ENCODE measurements at regions not wholly inside any gene's neighbourhood (a gene's known extent, or its start where the extent isn't known, plus 50 kb on each side); places are given as distances from the start of the nearest gene placed in this dataset.

DNA sequence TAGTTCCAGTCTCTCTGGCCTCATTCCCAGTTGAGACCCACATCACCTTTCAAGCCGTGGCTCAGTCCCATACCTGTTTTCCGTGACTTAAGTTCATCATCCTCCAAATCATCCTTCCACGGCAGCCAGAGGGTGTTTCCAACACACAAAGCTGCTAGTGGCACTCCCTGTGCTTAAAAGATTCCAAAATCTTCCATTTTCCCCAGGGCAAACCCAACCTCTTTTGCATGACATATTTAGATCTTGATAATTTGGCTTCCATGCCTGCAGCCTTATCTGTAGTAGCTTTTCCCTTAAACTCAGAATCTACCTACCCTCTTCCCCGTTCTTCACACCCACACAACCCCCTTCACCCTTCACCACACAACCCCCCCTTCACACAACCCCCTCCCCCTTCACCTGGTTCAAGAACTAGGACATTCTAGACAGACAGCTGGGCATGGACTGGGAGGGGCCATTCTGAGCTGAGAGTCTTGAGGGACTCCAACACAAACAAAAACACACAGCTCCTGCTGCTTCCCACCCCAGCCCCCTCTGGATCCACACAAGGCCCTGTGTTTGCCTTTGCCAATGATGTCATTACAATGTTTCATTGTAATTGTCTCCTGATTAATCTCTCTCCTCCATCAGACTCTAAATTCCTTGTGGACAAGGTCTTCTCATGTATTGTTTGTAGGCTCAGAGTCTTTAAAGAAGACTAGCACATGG, 268.2 kb downstream of the SH3GL2 start:
- no peak for DNase-seq
- intact Hi-C loops (cut with DNase I), result no loop called here

DNA sequence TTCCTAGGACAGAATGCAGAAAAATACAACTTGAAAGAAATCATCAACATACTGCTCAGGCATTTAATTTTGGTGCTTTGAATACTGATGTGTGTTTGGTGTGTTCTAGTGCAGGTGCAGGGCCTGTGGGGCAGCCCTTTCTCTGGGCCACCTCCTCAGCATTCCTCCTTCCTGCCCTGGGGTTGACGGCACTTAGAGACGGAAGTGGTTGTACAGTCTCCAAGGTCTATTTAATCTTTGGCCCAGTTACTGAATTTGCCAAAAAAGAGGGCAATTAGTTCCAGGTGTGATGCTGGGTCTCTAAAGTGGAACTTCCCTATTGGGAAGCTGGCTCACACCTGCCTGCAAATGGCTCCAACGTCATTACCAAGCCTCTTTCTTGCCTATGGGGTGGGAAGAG, 269.0 kb downstream of the SH3GL2 start:
- DNase-seq, result no peak
- intact Hi-C loops (cut with DNase I), result no loop called here

DNA sequence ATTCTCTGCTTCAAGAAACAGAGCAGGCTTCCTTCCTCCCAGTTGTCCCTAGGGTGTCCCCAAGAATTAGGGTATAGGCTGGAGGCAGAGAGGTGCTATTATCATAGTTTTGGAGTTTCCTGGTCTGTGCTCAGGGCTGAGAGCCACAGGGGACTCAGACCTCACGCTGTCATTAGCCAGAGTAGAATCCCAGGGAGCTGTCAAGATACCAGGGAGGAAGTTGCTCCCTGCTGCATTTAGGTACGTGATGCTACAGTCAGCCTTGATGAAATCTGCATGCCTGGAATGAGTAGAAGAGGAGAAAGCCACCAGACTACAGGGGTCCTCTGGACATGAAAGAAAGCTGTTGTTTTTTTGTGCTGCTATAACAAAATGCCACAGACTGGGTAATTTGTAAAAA, 273.2 kb downstream of the SH3GL2 start:
- intact Hi-C loops (cut with DNase I), result no loop called here
- no peak for DNase-seq

DNA sequence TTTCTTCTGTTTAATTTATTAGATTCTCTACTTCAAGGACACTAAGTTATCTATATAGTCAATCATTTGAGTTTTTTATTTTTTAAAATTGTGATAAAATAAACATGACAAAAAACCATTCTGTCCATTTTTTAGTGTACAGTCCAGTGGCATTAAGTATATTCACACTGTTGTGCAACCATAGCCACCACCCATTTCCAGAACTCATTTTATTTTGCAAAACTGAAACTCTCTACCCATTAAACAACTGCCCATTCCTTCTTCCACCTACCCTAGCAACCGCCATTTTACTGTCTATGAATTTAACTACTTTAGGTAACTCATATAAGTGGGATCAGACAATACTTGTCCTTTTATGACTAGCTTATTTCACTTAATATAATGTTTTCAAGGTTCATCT, 275.6 kb downstream of the SH3GL2 start:
- intact Hi-C loops (cut with DNase I), result no loop called here
- DNase-seq, result no peak

DNA sequence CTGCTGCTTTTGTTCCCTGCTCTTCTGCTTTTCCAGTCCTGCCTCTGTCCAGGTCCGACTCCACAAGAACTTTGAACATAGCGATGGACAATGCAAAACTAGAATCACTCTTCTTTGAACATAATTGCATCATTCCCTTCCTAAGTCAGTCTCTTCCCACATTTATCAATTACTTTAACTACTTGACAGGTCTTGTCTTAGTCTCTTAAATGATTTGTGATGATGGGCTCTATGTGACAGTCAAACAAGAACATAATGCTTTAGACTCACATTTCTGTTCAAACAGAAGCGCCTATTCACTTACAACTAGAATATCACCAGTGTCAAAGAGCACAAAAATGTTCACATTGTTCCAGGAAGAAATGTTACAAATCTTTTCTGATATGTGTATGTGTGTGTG, 278.1 kb downstream of the SH3GL2 start:
- intact Hi-C loops (cut with DNase I), result no loop called here

DNA sequence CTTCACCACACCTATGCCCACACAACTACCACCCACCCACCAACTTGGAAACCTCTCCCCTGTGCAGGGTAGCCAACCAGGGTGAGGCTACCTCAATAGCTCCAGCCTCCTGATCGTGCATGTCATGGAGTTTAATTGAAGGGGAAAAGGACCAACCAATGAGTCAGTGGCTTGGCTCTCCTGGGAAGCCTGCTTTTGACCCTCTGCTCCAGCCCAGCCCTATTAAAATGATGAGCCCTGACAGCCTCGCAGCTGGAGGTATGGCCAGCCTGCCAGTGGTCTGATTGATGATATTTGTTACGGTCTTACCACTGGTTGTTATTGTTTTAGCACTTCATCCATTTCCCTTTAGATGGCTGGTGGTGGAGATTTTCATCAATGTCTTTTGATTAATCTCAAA, 280.4 kb downstream of the SH3GL2 start:
- intact Hi-C loops (cut with DNase I), result no loop called here
- no peak for DNase-seq

More for the DNA sequence above, 278.1 kb downstream of the SH3GL2 start:
- DNase-seq, result no peak

DNA sequence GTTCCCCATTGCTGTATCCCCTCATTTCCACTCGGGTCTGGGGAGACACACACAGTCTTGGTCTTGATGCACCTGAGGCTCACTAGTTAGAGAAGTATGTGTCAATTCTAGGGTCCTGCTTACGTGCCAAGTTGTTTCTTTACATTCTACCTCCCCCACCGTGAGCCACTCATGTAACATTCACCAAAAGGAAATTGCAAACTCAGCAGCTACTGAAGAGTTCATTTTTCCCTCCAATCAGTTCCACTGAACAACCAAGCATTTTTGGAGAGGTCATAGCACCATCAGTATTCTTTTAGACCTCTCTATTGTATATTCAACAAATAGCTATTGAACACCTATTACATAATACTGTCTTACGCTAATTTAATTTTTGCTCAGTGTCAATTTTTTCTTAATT, 281.1 kb downstream of the SH3GL2 start:
- no peak for DNase-seq
- intact Hi-C loops (cut with DNase I), result no loop called here

DNA sequence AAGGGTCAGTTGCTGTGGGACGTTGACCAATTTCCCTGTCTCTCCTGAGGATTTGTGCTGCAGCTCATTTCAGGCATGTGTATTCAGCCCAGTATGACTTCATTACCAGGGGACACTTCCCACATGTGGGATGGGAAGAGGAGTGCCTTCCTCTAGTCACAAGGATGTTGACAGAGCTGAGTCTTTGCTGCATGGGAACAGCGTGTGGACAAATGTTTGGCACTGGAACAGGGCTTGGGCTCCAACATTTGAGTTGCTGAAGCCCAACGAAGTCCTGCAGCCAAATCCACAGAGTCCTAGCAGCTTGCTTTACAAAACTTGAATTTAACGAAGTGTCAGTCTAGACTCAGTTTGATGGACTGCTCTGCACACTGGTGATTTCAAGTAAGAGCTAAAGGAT, 283.2 kb downstream of the SH3GL2 start:
- no peak for DNase-seq
- intact Hi-C loops (cut with DNase I), result no loop called here

DNA sequence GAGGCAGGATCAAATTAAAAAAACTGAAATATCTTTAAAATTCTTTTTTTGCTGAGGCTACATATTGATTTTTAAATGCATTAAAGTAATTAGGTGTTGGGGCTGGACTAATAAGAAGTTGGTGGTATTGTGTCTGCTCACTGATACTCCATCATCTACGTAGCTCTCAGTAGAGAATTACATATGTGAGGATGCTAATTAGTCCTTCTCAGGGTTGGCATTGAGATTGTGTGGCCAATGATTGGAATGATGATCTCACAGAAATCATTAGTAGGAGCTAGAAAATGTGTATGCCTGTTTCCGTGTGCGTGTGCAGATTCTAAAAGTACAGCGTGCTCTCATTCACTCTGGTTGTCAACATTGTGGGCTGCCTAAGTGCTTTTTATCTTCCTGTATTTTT, 283.8 kb downstream of the SH3GL2 start:
- intact Hi-C loops (cut with DNase I), result no loop called here
- no peak for DNase-seq

DNA sequence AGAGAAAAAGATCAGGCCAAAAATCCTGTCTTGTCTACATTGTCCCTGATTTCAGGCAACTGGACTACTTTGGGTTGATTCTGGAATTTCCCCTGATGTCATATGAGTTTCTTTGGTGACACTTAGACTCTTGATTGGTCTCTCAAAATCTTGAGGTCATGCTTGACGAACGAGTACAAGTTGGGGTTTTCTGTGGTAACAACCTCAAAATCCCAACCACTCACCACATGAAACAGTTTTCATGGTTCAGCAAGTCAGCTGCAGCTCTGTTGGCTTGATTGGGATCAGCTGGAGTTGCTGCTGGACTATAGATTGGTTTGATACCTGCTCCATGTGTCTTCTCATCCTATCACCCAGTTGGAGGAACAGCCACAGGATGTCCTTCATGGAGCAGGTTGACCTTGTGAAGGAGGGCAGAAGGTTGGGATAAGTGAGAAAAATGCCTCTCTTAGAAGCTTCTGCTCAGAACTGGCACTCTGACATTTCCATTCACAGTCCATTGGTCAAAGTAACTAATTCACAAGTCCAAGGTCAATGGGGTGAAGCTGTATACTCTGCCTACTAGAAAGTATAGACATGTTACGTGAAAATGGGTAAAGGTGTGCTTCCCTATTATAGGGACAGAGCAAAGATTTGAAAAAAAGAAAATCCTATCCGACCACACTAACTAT, 284.5 kb downstream of the SH3GL2 start:
- intact Hi-C loops (cut with DNase I), result no loop called here
- DNase-seq, result no peak

DNA sequence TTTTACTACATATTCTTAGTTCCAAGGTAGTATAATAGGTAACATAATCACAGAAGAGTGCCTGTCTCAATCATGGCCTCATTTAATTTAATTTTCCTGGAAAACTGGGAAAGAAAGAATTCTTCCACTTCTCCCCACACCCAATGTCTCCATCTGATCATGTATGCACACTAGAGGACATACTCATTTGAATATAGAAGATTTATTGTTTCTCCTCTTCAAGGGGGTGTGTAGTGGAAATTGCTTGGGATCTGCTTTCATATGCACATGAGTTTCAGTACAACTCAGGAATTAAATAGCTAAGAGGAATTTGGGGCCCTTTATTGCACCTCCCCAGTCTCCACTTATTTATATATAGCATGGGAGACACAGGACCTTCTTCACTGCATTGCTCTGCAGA, 285.1 kb downstream of the SH3GL2 start:
- intact Hi-C loops (cut with DNase I), result no loop called here
- no peak for DNase-seq

DNA sequence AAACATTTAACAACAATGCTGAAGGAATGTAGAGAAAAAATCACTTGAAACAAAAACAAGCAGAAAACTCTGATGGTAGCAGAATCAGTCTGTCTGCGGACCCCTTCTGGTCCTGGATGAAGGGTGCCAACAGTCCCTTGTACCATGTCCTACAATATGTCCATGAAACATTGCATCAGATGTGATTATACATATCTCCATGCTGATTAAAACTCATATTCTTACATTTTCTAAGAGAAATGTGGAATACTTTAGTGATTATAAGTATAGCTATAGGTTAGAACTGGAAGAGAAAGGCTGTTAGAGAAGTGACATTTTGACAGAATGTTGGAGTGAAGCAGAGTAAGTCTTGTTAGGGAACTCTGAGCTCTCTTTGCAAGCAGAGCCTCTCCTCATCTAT, 286.1 kb downstream of the SH3GL2 start:
- intact Hi-C loops (cut with DNase I), result no loop called here
- no peak for DNase-seq

DNA sequence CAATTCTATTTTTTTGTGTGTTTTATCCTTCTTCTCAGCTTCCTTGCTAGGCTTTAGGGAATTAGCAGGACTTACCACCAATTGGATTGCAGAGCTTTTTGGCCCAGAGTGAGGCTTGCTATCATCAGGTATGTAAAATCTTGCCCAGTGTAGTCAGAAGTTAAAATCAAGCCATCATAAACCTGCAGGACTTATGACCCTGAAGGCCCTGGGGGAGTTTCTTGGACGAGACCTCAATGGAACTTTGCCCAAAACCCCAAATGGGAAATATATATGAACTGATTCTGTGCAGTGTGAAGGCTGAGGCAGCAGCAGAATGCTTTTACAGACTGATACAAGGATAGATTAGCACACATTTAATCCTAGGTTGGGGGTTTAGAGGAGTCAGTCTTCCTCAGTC, 287.0 kb downstream of the SH3GL2 start:
- DNase-seq, result no peak
- intact Hi-C loops (cut with DNase I), result no loop called here

DNA sequence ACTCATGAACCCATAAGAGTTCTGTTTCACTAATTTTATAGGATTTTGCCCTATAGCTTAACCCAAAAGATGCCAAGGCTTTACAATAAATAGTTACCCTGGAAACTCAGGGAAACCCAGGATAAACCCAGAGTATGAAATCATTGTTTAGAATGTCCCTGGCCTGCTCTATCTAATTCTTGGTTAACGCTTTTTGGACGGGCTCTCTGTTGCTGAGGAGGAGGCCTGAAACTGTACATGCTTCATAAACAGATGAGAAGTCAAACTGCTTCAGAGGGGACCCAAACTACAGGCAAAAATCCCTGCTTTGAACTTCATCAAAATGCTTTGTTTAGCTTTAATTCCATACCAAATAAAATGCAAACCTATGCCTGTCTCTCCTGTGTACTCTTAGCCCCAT, 291.9 kb downstream of the SH3GL2 start:
- intact Hi-C loops (cut with DNase I), result no loop called here
- no peak for DNase-seq

DNA sequence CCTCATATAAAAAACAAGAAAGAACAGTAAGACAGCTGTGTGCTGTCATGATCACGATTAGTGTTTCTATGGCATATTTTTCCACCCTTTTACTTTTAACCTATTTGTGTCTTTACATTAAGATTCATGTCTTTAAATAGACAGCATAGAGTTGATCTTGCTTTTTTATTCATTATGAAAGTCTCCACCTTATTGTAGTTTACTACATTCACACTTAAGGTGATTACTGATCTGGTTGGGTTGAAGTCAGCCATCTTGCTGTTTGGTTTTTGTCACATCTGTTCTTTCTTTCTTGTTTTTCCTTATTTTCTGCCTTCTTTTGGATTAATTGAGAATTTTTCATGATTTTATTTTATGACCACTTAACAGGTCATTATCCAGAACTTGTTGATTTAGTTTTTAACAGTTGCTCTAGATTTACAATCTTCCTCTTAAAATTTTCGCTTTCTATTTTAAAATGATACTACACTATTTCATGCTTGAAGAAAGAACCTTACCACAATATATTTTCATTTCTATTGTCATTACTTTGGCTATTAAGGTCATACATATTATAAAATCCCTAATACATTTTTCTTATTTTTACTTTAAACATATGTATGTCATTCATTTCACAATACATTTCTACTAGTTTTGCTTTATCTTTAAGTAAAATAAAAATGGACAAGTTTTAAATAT, 292.5 kb downstream of the SH3GL2 start:
- intact Hi-C loops (cut with DNase I), result no loop called here
- no peak for DNase-seq

DNA sequence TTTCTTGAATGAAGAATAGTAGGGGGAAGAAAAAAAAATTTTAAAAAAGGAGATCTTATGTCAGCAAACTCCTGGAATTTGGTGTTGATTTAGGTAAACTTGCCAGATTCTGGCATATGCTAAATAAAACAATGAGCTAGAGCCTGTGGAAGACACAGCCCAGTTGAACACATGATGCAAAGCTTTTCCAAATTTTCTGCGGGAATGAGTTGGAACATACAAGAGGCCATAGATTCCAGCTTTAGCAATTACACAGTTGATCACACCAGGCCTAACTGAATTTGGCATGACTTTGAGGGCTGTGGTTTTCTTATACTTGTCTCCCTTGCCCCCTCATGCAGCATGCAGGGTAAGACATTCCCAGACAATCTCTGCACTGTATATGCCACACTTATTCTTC, 297.0 kb downstream of the SH3GL2 start:
- intact Hi-C loops (cut with DNase I), result no loop called here
- DNase-seq, result no peak

DNA sequence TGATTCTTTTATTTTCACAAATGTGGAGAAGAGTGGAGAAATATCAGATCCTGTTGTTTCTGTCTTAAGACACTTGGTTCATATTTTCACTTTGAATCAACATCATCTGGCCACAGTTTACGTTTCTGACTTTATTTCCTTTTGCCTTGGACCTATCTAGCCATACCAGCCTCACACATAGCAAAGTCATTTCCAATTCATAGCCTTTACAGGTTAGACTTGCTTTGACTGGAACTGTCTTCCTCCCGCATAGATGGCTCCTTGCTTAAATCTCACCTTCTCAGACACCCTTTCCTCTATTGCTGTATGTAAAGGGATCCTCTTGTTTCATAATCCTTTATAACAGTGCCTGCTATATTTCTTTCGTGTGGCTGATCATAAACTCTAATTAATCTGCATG, 297.8 kb downstream of the SH3GL2 start:
- DNase-seq, result no peak
- intact Hi-C loops (cut with DNase I), result no loop called here

DNA sequence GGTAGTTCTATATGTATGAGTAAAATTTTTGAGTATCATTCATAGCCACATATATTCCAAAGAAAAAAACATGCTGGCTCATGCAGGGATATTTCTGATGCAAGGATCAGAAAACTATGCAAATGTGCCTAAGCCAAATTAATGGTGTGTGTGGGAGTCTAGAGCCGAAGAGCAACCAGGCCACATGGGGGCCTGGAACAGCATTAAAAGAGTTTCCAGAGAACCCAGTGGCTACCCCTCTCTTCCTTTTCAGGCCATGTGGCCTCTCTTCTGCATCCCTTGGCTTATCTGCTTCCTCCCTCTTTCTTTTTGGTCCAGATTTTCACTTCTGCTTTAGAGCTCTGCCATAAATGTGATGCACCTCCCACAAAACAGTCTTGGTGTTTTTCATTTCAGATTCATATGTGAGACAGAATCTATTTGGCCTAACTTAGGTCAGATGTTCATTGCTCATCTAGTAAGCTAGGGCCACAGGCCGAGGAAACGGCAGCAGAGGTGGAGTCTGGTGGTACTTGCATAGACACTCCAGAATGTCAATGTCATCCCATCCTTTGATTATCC, 300.0 kb downstream of the SH3GL2 start:
- intact Hi-C loops (cut with DNase I), result no loop called here
- no peak for DNase-seq

DNA sequence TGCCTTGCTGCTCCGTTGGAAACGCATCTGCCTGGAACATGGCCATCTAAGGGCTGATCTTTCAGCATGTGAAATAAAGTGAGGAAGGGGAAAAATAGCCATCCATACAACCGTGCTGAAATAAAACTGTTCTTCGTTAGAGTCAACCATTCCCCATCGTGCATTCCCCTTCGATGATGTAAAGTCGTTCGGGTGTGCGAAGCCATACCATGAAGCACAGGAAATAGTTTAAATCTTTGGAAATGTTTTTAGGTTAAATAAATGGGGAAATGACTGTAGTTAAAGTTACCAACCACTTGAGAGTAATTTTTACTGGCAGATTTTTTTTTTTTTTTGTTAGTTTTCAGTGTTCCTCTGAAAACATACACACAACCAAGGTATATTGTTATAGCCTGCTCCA, 302.5 kb downstream of the SH3GL2 start:
- intact Hi-C loops (cut with DNase I), result no loop called here
- DNase-seq, result no peak

DNA sequence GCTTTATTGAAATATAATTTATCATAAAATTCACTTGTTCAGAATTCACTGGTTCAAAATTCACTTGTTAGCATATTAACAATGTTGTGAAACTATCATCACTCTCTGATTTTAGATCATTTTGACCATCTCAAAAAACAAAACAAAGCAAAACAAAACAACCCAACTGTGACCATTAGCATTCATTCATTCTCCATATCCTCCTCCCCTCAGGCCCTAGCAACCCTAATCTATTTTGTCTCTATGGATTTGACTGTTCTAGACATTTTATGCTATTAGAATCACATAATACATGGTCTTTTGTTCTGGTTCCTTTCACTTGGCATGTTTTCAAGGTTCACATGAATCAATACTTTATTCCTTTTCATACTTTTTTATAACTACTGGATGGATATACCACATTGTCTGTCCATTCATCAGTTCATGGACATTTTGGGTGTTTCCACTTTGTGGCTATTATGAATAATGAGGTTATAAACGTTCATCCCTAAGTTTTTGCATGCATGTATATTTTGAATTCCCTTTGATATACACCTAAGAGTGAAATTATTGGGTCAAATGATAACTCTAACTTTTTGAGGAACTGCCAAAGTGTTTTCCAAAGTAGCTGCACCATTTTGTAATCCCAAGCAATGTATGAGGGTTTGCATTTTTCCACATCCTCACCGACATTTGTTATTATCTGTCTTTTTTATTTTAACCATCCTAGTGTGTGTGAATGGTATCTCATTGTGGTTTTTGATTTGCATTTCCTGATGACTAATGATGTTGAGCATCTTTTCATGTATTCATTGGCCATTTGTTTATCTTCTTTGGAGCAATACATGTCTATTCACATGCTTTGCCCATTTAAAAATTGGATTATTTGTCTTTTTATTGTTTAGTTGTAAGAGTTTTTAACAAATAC, 304.1 kb downstream of the SH3GL2 start:
- intact Hi-C loops (cut with DNase I), result no loop called here

DNA sequence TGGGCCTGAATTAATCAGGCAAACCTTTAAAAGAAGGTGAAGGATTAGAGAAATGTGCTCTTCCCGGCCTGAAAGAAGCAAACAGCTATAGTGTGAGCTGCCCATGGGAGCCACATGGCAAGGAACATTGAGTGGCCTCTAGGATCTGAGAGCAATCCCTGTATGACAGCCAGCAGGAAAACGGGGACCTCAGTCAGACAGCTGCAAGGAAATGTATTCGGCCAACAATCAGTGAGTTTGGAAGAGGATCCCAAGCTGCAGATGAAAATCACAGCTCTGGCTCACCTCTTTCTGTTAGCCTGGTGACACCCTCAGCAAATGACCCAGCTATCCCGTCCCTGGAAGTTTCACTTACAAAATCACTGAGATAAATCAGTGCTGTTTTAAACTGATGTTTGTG, 309.2 kb downstream of the SH3GL2 start:
- intact Hi-C loops (cut with DNase I), result no loop called here

More for the DNA sequence above, 304.1 kb downstream of the SH3GL2 start:
- no peak for DNase-seq

More for the DNA sequence above, 309.2 kb downstream of the SH3GL2 start:
- no peak for DNase-seq
